ENCODE measurements at regions not wholly inside any gene's neighbourhood (a gene's known extent, or its start where the extent isn't known, plus 50 kb on each side); places are given as distances from the start of the nearest gene placed in this dataset.
A peak's percentile ranks its signal among the peaks of the same experiment; 100 is the strongest.

DNA sequence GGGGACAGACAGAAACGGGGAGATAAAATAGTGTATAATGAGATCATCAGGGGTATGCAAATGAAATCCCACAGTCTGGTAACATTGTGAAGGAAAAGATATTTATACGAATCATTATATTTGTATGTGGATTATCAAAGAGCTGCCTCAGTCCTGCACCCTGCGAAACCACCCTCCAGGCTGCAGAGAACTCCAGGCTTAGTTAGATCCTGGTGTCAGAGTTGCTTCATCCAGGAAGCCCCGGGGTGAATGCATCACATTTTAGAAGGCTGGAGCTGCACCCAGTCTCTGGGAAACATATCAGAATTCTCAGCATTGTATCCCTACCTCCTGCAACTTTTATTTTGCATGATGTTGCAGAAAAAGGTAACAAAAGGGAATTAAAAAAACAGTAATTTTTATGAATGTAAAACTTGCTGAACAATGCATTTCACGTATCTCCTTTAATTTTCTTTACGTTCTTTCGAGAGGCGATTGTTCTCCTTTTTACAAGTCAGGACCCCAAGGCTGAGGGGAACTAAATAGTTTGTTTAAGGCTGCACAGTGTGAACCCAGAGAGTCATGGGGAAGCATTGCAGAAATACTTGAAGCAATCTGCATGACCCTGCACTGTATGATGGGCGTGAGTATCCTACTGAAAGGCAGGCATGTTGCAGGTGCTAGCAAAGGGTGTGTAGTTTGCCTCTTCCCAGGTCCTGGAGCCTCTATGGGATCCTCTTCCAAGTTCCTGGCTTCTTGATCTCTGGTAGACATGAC lies 299.5 kb upstream of the CLNK start:
- Histone ChIP-seq H3K27ac (peak overlapping the region in 1 of 8 donors; percentile 23), H3K4me3 (no peak overlapping the region), H3K4me1 (peaks cover 4 to 21% (median 16%) of the 10 kb centered on the region in 6 donors), H3K36me3 (no peaks in the 10 kb centered on the region), H3K9me3 (peaks cover 0 to 6% (median 3%) of the 10 kb centered on the region in 8 donors), H3K27me3 (replicated peaks in 1 of 7) (no peaks in the 10 kb centered on the region)
- intact Hi-C loops (cut with DNase I; ENCODE audit: low total_unique reads) = no loop called here
- no peak for TF ChIP-seq POLR2A (IDR thresholded peaks at IDR 0.05)
- no peak for DNase-seq
- WGBS, 5 donors = 65 to 75% (median 71%) methylated on average over 9 of the region's 9 CpGs

- no peaks in the 10 kb centered on the region for H3K36me3 ChIP-seq
- H3K4me3 ChIP-seq = no peak overlapping the region
- TF ChIP-seq POLR2AphosphoS5 (IDR thresholded peaks at IDR 0.05) (peak in 1 of 3 donors; percentile 44), CTCF (IDR thresholded peaks at IDR 0.05 in 8 of 11, conservative IDR thresholded peaks at IDR 0.05 in 3 of 11) (peak in 1 of 11 experiments; percentile 17), POLR2A (IDR thresholded peaks at IDR 0.05) (no peak)
- DNase-seq = peak; percentile 79
- H3K27ac ChIP-seq = peak overlapping the region in 2 of 8 donors; percentile 1 to 23
- H3K9me3 ChIP-seq = peaks cover 0 to 2% (median 0%) of the 10 kb centered on the region in 8 donors
- WGBS, 5 donors = 31 to 41% (median 36%) methylated on average over 2 of the region's 2 CpGs
- no peaks in the 10 kb centered on the region for H3K27me3 ChIP-seq (replicated peaks in 1 of 7)
- peaks cover 4 to 21% (median 16%) of the 10 kb centered on the region in 6 donors for H3K4me1 ChIP-seq
- intact Hi-C loops (cut with DNase I; ENCODE audit: low total_unique reads) = no loop called here
Observed at GRCh38 chr4:10983268-10983667, 298.7 kb upstream of the CLNK start.

DNA sequence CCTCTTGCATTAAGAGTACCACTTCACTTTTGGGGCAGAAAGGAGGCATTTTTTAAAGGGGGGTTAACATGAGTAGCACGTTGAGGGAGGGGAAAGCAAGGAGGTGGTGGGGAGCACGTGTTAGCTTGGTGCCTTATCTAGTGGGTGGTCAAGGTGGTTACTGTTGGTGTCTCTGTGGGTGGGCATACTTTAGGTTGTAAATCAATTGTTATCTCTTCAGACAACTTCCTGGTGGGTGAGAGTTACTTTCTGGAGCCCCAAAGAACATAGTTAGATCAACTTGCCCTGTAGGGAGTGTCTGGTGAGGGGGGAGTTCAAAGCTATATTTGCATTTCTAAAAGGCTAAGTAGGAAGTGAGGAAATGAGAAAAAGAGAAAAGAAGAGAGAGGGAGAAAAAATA lies 297.7 kb upstream of the CLNK start:
- no peaks in the 10 kb centered on the region for H3K36me3 ChIP-seq
- H3K27me3 ChIP-seq (replicated peaks in 1 of 7) = no peaks in the 10 kb centered on the region
- intact Hi-C loops (cut with DNase I; ENCODE audit: low total_unique reads) = no loop called here
- DNase-seq = no peak
- no peak overlapping the region for H3K27ac ChIP-seq
- 12 to 16% (median 12%) methylated on average over 2 of the region's 2 CpGs for WGBS, 5 donors
- H3K9me3 ChIP-seq = no peaks in the 10 kb centered on the region
- no peak overlapping the region for H3K4me3 ChIP-seq
- TF ChIP-seq CTCF (IDR thresholded peaks at IDR 0.05 in 8 of 11, conservative IDR thresholded peaks at IDR 0.05 in 3 of 11) = no peak
- TF ChIP-seq POLR2A (IDR thresholded peaks at IDR 0.05) = no peak
- TF ChIP-seq POLR2AphosphoS5 (IDR thresholded peaks at IDR 0.05) = no peak
- peaks cover 4 to 29% (median 22%) of the 10 kb centered on the region in 6 donors for H3K4me1 ChIP-seq

- DNase-seq = no peak
Observed at GRCh38 chr4:10981576-10981975, 297.0 kb upstream of the CLNK start.

More at GRCh38 chr4:10981576-10981975, 297.0 kb upstream of the CLNK start:
- H3K27me3 ChIP-seq (replicated peaks in 1 of 7) = no peaks in the 10 kb centered on the region
- H3K9me3 ChIP-seq = no peaks in the 10 kb centered on the region
- 87 to 92% (median 88%) methylated on average over 1 of the region's 1 CpG for WGBS, 5 donors
- H3K36me3 ChIP-seq = no peaks in the 10 kb centered on the region
- no peak overlapping the region for H3K4me3 ChIP-seq
- no peak overlapping the region for H3K27ac ChIP-seq
- H3K4me1 ChIP-seq = peaks cover 4 to 32% (median 23%) of the 10 kb centered on the region in 6 donors
- TF ChIP-seq POLR2AphosphoS5 (IDR thresholded peaks at IDR 0.05) (no peak), POLR2A (IDR thresholded peaks at IDR 0.05) (no peak), CTCF (IDR thresholded peaks at IDR 0.05 in 8 of 11, conservative IDR thresholded peaks at IDR 0.05 in 3 of 11) (no peak)
- intact Hi-C loops (cut with DNase I; ENCODE audit: low total_unique reads) = no loop called here
